Epithelial cell of proximal tubule (primary cell): ENCODE measurements at regions not wholly inside any gene's neighbourhood (a gene's known extent, or its start where the extent isn't known, plus 50 kb on each side); places are given as distances from the start of the nearest gene placed in this dataset.
A peak's percentile ranks its signal among the peaks of the same experiment; 100 is the strongest.

Source experiments
- DNase-seq: peaks from one replicate; pipeline ENCODE4 v3.0.0-alpha.2; 2011; ENCODE audit warnings: low read depth
- H3K4me3 ChIP-seq: 2 replicates; pipeline ENCODE4 v1.5.1; 2011; ENCODE audit warnings: low read depth, mild to moderate bottlenecking, low read length
- CTCF ChIP-seq: conservative IDR thresholded peaks from 2 replicates; pipeline ENCODE4 v1.5.1; 2012; ENCODE audit warnings: low read depth, mild to moderate bottlenecking, low read length

DNA sequence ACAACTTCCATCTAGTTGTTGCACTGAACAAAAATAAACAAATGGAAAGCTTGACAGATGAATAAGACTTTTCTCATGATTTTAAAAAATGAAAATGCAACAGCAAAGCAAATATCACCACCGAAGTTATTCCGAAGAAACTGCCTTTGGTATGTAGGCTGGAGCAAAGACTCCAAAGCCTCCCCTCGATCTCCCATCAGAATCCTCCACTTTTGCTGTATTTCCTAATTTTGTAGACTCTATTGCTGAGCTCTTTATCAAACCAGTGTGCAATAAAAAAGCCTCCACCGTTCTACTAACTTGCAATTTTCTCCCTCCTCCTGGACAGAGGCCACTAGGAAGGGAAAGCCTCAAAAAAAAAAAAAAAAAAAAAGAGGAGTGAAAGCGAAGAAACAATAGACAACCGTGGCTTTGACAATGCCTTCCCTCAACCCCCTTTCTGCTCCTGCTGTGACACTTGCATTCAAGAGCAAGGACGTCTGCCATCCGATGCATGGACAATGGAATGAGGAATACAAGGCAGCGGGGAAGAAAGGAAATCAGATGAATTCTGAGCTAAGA is 190.9 kb upstream of the BLID start:
- no peak for TF ChIP-seq CTCF
- no peak overlapping the region for H3K4me3 ChIP-seq
- DNase-seq, result no peak

- no peak for TF ChIP-seq CTCF
- DNase-seq, result no peak
- H3K4me3 ChIP-seq, result no peak overlapping the region
Measured at GRCh38 chr11:122305426-122306320, 189.7 kb upstream of the BLID start.

- TF ChIP-seq CTCF, result no peak
- DNase-seq, result no peak
- no peak overlapping the region for H3K4me3 ChIP-seq
Measured at GRCh38 chr11:122304973-122305372, 189.0 kb upstream of the BLID start.

- TF ChIP-seq CTCF, result no peak
- no peak for DNase-seq
- H3K4me3 ChIP-seq, result no peak overlapping the region
Measured at GRCh38 chr11:122304306-122304705, 188.3 kb upstream of the BLID start.

GRCh38 chr11:122294041-122294440 is 178.0 kb upstream of the BLID start:
- TF ChIP-seq CTCF, result no peak
- no peak overlapping the region for H3K4me3 ChIP-seq
- no peak for DNase-seq

GRCh38 chr11:122293296-122294023 is 177.4 kb upstream of the BLID start:
- no peak for DNase-seq
- no peak overlapping the region for H3K4me3 ChIP-seq
- peak; percentile 71 for TF ChIP-seq CTCF
